Spleen (tissue), 7 donors: ENCODE measurements at regions not wholly inside any gene's neighbourhood (a gene's known extent, or its start where the extent isn't known, plus 50 kb on each side); places are given as distances from the start of the nearest gene placed in this dataset.

Experiments used
- POLR2A ChIP-seq, 3 donors: fragments of 450-650 bp; IDR thresholded peaks; one replicate each; pipeline ENCODE4 v1.5.1; 2017; ENCODE audit warnings: antibody characterized with exemption in 3 of 3, mild to moderate bottlenecking in 1 of 3
- POLR2AphosphoS5 ChIP-seq, 3 donors: sonication (generic); formaldehyde crosslinking; IDR thresholded peaks; one replicate each; pipeline ENCODE4 v1.5.1; 2017; ENCODE audit warnings: antibody characterized with exemption in 3 of 3
- TF ChIP-seq, protein P1 (sequence below), 11 experiments: fragments of 200-600 bp in 7 of 11; fragments of 450-650 bp in 4 of 11; sonication (generic) in 4 of 11; IDR thresholded peaks in 8 of 11; conservative IDR thresholded peaks in 3 of 11; 1 replicate in 7 of 11; 2 replicates in 4 of 11; pipeline versions ENCODE4 v1.4.0 to v1.8.0; 2016 to 2021; ENCODE audit warnings: antibody characterized with exemption in 11 of 11, inconsistent platforms in 4 of 11, mild to moderate bottlenecking in 1 of 11
- donor health status: DM: no; HTN: no; CAD: no; lungs with moderate emphysema.
- donor health status: DM: no; HTN: no; CAD: no.
- donor health status: DM: no; HTN: no; CAD: no.

GRCh38 chr6:113643407-113643770, 213.8 kb upstream of the MARCKS start:
- TF ChIP-seq, protein P1, sequence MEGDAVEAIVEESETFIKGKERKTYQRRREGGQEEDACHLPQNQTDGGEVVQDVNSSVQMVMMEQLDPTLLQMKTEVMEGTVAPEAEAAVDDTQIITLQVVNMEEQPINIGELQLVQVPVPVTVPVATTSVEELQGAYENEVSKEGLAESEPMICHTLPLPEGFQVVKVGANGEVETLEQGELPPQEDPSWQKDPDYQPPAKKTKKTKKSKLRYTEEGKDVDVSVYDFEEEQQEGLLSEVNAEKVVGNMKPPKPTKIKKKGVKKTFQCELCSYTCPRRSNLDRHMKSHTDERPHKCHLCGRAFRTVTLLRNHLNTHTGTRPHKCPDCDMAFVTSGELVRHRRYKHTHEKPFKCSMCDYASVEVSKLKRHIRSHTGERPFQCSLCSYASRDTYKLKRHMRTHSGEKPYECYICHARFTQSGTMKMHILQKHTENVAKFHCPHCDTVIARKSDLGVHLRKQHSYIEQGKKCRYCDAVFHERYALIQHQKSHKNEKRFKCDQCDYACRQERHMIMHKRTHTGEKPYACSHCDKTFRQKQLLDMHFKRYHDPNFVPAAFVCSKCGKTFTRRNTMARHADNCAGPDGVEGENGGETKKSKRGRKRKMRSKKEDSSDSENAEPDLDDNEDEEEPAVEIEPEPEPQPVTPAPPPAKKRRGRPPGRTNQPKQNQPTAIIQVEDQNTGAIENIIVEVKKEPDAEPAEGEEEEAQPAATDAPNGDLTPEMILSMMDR (IDR thresholded peaks at IDR 0.05 in 8 of 11, conservative IDR thresholded peaks at IDR 0.05 in 3 of 11), result no peak
- TF ChIP-seq POLR2A (IDR thresholded peaks at IDR 0.05) (no peak), POLR2AphosphoS5 (IDR thresholded peaks at IDR 0.05) (no peak)
